ENCODE measurements at regions not wholly inside any gene's neighbourhood (a gene's known extent, or its start where the extent isn't known, plus 50 kb on each side); places are given as distances from the start of the nearest gene placed in this dataset.

DNA sequence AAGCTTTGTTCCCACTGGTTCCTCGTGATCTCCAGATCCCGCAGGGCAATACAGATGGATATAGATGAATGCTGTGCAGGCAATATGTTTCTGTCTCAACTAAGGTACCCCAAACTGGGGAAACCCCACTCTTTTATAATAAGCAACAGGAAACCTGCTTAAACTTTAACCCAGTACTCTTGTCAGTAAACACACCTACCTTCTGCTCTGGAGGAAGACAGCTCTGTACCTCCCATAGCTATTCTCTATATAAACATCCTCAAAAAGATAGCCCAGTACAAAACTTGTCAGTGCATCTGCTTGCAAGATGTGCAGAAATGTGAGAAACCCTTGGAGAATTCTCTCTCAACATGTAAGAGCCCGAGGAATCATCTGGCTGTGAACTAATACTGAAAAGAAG, 583.6 kb downstream of the OLFM4 start:
- H3K4me3 Mint-ChIP-seq (ENCODE audit: unreplicated experiment), result no peak overlapping the region
- no peak for DNase-seq (ENCODE audit: low spot score)
- H3K27ac Mint-ChIP-seq (ENCODE audit: unreplicated experiment), result no peak overlapping the region
- H3K36me3 Mint-ChIP-seq (ENCODE audit: low read depth), result no peaks in the 10 kb centered on the region
- no peaks in the 10 kb centered on the region for H3K27me3 Mint-ChIP-seq (ENCODE audit: low read depth)
- H3K4me1 Mint-ChIP-seq (ENCODE audit: low read depth), result no peaks in the 10 kb centered on the region
- TF ChIP-seq, protein P1, sequence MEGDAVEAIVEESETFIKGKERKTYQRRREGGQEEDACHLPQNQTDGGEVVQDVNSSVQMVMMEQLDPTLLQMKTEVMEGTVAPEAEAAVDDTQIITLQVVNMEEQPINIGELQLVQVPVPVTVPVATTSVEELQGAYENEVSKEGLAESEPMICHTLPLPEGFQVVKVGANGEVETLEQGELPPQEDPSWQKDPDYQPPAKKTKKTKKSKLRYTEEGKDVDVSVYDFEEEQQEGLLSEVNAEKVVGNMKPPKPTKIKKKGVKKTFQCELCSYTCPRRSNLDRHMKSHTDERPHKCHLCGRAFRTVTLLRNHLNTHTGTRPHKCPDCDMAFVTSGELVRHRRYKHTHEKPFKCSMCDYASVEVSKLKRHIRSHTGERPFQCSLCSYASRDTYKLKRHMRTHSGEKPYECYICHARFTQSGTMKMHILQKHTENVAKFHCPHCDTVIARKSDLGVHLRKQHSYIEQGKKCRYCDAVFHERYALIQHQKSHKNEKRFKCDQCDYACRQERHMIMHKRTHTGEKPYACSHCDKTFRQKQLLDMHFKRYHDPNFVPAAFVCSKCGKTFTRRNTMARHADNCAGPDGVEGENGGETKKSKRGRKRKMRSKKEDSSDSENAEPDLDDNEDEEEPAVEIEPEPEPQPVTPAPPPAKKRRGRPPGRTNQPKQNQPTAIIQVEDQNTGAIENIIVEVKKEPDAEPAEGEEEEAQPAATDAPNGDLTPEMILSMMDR (IDR thresholded peaks at IDR 0.05), result no peak
- H3K9me3 Mint-ChIP-seq (ENCODE audit: low read depth), result no peaks in the 10 kb centered on the region

DNA sequence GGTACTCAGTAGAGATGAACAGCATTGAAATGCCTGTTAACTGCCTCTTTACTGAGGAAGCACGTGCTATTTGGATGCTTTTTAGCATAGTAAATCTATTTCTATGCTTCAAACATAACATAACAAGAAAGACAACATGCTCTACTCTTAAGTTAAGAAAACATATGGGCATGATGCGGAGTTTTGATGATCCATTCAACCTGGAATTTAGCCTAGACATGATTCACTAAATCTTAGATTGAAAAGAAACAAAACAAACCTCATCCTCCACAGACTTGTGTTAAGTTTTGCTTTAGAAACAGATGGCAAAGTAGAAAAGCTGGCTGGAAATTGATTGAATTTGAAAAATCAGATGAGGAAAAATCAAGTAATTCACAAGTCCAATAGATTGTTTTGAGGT, 593.8 kb downstream of the OLFM4 start:
- Mint-ChIP-seq H3K9me3 (ENCODE audit: low read depth) (no peaks in the 10 kb centered on the region), H3K36me3 (ENCODE audit: low read depth) (no peaks in the 10 kb centered on the region), H3K4me3 (ENCODE audit: unreplicated experiment) (no peak overlapping the region), H3K27ac (ENCODE audit: unreplicated experiment) (no peak overlapping the region), H3K27me3 (ENCODE audit: low read depth) (no peaks in the 10 kb centered on the region), H3K4me1 (ENCODE audit: low read depth) (peaks cover 16% of the 10 kb centered on the region)
- TF ChIP-seq, protein P1 (IDR thresholded peaks at IDR 0.05), result no peak
- no peak for DNase-seq (ENCODE audit: low spot score)

DNA sequence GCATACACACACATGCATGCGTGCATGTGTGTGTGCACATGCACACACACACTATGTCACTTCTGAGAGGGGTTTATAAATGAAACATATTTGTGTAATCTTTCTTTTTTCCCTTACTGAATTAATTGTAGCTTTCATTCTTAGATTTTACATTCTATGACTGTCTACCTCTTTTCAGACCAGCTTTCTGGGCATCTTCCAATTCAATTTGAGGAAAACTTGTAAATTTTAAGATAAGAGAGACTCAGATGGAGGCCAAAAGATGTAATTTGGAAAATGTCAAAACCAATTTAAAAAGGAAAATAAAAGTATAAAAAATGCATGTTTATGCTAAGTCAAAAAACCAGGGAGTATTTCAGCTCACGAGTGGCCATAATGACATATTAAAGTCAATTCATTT, 594.5 kb downstream of the OLFM4 start:
- Mint-ChIP-seq H3K4me3 (ENCODE audit: unreplicated experiment) (no peak overlapping the region), H3K27ac (ENCODE audit: unreplicated experiment) (no peak overlapping the region), H3K36me3 (ENCODE audit: low read depth) (no peaks in the 10 kb centered on the region), H3K4me1 (ENCODE audit: low read depth) (peaks cover 16% of the 10 kb centered on the region), H3K27me3 (ENCODE audit: low read depth) (no peaks in the 10 kb centered on the region), H3K9me3 (ENCODE audit: low read depth) (no peaks in the 10 kb centered on the region)
- no peak for DNase-seq (ENCODE audit: low spot score)
- TF ChIP-seq, protein P1 (IDR thresholded peaks at IDR 0.05), result no peak

DNA sequence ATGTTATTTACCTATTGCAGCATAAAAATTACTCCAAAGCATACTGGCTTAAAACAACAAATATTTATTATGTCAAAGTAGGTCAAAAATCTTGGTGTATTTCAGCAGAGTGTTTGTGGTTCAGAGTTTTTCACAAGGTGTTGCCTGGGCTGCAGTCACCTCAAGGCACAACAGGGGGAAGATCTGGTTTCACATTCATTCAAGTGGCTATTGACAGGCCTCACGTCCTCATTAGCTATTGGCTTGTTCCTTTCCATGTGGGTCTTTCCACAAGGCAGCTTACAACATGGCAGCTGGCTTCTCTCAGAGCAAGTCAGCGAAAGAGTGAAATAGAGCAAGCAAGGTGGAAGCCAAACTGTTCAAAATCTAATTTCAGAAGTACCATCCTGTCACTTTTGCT, 602.9 kb downstream of the OLFM4 start:
- Mint-ChIP-seq H3K4me1 (ENCODE audit: low read depth) (no peaks in the 10 kb centered on the region), H3K27ac (ENCODE audit: unreplicated experiment) (no peak overlapping the region), H3K9me3 (ENCODE audit: low read depth) (no peaks in the 10 kb centered on the region), H3K4me3 (ENCODE audit: unreplicated experiment) (no peak overlapping the region), H3K36me3 (ENCODE audit: low read depth) (no peaks in the 10 kb centered on the region), H3K27me3 (ENCODE audit: low read depth) (peaks cover 4% of the 10 kb centered on the region)
- TF ChIP-seq, protein P1 (IDR thresholded peaks at IDR 0.05), result no peak
- no peak for DNase-seq (ENCODE audit: low spot score)

DNA sequence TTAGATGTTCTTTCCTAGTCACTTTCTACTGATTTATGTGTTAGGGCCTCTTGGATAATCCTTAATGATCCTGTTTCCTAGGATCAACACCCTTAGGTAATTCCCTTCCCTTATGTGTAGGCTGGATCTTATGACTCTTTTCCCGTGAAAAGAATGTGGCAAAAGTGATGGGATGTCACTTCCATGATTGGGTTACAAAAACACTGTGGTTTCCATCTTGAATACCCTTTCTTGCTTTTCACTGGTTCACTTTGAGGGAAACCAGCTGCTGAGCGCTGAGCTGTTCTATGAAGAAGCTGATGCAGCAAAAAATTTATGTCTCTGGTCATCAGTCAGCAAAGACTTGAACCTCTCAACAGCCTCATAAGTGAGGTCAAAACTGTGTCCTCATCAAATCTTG, 609.4 kb downstream of the OLFM4 start:
- H3K36me3 Mint-ChIP-seq (ENCODE audit: low read depth), result no peaks in the 10 kb centered on the region
- no peaks in the 10 kb centered on the region for H3K9me3 Mint-ChIP-seq (ENCODE audit: low read depth)
- H3K4me3 Mint-ChIP-seq (ENCODE audit: unreplicated experiment), result no peak overlapping the region
- no peak for DNase-seq (ENCODE audit: low spot score)
- TF ChIP-seq, protein P1 (IDR thresholded peaks at IDR 0.05), result no peak
- no peaks in the 10 kb centered on the region for H3K4me1 Mint-ChIP-seq (ENCODE audit: low read depth)
- peaks cover 4% of the 10 kb centered on the region for H3K27me3 Mint-ChIP-seq (ENCODE audit: low read depth)
- no peak overlapping the region for H3K27ac Mint-ChIP-seq (ENCODE audit: unreplicated experiment)

Data from chondrocyte (in vitro differentiated cells).